ENCODE measurements at regions not wholly inside any gene's neighbourhood (a gene's known extent, or its start where the extent isn't known, plus 50 kb on each side); places are given as distances from the start of the nearest gene placed in this dataset.
A peak's percentile ranks its signal among the peaks of the same experiment; 100 is the strongest.
"Not testable (repeated sequence)": the region's sequence is repeated elsewhere in the genome, so short reads cannot be mapped to it uniquely, and the experiment has no call there.

- no peak for DNase-seq
Measured at GRCh38 chr10:84008878-84009277, 130.4 kb upstream of the GHITM start.

DNA sequence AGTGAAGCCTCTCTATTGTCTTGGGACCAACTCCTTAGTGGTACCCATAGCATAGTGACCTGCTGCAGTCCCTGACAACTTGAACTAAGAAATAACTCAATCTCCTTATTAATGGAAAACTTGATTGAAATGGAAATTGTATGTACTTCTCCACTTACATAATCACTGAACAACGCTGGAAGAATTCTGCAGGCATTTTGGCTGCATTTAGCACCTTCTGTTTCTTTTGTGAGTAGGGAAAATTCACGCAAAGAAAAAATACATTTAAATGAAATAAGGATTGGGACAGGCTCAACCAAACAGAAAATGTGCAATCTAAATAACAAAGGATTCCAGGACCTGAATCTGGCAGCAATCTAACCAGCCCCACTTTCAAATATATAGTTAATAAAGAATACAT lies 126.9 kb upstream of the GHITM start:
- DNase-seq = no peak

- DNase-seq = no peak
Measured at GRCh38 chr10:84012831-84013458, 126.4 kb upstream of the GHITM start.

GRCh38 chr10:84015877-84016595 lies 123.3 kb upstream of the GHITM start:
- DNase-seq = no peak

DNA sequence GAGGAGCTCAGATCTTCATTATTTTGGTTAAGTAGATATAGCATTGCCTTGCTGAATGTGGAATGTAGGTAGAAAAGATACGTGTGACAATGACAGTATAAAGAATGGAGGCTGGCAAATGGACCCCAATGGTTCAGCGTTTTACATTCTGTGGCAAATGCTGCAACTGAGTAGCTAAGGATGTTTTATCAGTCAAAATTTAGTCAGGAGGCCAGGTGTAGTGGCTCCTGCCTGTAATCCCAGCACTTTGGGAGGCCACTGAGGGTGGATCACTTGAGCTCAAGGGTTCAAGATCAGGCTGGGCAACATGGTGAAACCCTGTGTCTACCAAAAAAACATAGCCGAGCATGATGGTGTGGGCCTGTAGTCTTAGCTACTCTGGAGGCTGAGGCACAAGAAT lies 120.5 kb upstream of the GHITM start:
- no peak for DNase-seq

- not testable (repeated sequence) for DNase-seq
Measured at GRCh38 chr10:84019854-84020458, 119.4 kb upstream of the GHITM start.

- no peak for DNase-seq
Measured at GRCh38 chr10:84026821-84027257, 112.5 kb upstream of the GHITM start.

DNA sequence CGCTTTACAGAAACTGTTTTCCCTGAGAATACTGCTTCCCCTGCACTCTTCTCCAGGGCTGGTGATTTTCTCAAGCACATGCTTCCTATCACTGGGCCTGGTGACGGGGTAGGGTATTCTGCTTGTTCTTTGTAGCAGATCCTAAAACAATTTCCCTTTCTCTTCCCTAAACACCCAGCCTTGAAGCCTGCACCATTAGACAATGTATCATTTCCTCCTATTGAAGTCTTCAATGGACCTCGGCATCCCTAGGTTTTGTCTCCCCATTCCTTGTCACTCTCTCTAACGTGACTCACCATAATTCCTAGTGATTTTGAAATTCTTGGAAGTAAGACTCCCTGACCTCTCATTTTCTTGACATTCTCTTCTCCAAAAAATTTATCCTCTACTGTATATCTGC lies 109.5 kb upstream of the GHITM start:
- no peak for DNase-seq

DNA sequence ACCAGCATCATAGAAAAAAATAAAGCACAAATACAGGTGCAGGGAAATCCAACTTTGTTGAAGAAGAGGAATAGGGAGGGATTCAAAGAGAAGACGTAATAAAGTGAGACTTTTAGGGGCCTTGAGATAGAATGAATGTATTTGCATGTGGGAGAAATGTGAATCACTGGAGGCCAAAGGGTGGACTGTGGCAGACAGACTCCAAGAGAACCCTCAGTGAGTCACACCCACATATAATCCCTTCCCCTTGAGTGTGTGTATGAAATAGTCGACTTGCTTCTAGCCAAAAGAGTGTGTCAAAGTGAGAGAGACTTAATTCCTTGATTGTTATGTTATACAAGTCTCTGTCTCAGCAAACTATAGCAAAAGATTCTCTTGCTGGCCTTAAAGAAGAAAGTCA lies 101.3 kb upstream of the GHITM start:
- DNase-seq = no peak

GRCh38 chr10:84039957-84040356 lies 99.4 kb upstream of the GHITM start:
- no peak for DNase-seq

- no peak for DNase-seq
Measured at GRCh38 chr10:84047258-84048010, 91.9 kb upstream of the GHITM start.

GRCh38 chr10:84049645-84050011 lies 89.7 kb upstream of the GHITM start:
- no peak for DNase-seq

DNA sequence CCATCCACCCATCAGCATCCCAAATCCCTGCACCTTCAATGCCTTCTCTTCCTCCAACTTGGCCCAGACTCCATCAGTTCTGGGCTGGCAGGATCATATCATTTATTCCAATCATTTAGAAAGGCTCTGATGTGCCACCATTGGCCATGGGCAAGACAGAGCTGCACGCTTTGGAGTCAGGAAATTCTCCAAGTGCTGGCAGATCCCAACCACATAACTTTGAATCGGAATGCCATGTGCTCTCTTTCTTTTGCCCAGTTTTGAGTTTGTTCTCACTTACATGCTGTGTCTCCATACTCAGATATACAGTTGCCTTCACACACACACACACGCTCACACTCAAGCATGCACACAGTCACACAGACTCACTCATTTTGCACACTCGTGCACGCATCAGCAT lies 85.7 kb upstream of the GHITM start:
- DNase-seq = no peak

DNA sequence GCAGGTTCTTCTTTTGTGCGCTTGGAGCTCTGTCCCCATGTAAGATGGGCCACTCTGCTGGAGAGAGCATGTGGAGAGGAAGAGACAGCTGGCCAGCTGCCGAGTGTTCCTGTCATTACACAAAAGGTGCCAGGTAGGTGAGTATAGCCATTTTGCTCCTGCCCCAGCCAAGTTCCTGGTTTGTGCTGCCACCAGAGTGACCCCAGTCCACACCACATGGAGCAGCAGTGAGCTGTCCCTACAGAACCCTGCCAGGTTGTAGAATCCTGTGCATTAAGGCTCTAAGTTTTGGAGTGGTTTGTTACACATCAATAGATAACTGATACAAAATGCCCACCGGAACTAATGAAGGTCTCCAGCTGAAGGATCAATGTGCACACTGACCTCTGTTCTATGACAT lies 84.6 kb upstream of the GHITM start:
- no peak for DNase-seq

DNA sequence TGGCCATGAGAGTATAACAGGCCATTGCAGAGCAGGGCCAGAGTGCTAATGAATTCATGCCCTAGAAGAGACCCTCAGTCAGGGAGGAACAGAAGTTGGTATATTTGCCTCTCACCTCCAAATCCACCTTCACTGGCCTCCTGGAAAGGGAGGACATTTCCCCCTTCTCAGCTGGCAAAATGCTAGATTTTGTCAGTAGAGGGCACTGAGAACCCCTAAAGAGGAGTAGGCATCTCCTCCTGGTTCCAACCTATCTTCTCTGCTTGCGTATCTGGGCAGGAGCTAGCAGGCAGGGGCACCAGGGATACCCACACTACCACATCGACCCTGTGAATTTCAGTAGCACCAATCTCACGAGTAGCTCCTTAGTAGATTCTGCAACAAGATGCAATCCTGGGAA lies 79.8 kb upstream of the GHITM start:
- DNase-seq = no peak

DNA sequence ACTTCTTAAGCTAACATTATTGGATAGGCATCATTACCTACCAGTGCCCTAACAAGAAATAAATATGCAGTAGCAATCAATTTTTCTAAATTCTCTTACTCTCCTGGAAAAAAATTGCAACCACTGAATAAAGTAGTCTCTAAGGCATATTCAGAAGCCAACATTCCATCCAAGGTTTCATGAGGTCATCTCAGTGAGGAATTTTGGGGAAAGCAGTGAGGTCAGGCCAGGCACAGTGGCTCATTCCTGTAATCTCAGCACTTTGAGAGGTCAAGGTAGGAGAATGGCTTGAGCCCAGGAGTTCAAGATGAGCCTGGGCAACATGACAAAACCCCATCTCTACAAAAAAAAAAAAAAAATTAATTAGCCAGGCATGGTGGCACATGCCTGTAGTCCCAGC lies 75.9 kb upstream of the GHITM start:
- no peak for DNase-seq

- DNase-seq = no peak
Measured at GRCh38 chr10:84065804-84066601, 73.3 kb upstream of the GHITM start.

DNA sequence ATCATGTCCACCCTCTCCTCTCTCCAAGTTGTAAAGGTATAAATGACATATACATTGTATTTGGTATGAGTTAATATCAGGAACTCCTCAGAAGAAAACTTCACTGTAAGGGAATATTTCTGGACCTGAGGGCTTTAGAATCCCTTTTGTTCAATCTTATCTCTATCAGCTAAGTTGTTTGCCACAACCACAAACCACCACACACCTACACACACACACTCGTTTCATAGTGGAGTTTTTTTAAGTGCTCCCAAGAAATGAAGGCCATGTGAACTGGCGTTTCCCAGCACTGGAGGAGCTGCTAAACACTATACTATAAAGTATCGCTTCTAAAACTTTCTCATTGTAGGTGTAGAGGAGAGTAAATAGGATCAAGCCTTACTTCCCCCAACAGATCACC lies 64.8 kb upstream of the GHITM start:
- no peak for DNase-seq

DNA sequence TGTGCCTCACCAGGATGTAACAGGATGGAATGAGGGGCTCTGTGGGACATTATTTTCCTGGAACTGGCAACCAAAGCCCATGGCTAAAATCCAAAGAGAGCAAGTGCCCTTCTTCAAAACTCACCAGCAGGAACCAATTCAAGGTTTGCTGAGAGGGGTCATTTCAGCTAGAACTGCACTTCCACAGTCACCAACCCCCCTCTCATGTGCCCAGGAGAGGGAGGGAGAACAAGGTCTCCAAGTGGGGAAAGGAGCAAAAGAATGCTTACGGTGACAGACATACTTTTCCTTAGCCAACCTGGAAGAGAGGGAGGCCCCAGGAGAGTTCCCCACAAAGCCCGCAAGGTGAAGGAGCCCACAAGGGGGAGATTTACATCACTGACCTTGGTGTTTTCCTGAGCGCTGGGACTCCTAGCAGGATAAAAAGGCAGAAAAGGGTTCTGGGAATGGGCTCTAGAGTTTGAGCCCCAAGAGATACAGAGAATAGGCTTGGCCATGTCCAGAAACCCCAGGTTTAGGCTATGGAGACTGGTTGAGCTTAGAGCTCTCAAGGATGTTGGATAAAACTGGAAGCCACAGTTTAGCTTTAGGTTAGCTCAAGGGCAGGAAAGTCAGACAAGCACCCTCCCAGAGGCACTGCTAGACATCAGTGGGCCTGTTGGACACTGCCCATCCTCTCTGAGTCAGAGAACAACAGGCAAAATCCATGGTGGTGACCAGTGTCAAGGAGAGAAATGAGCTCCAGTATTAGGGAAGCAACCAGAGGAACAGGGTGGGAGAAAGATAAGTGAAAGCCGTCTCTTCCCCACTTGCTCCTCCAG lies 63.9 kb upstream of the GHITM start:
- no peak for DNase-seq

DNA sequence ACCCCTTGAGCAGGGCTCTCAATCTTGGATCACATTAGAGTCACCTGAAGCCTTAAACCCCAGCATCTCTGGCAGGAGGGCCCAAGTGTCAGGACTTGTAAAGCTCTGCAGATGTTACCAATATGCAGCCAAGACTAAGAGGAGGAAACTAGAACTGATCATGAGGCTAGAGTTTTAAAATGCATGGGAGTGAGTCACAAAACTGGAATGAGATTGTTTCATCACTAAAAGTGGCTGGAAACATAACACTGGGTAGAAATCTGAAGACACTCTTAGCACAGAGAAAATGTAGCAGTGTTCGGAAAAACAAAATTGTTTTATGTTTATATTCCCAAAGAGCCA lies 63.3 kb upstream of the GHITM start:
- DNase-seq = no peak

DNA sequence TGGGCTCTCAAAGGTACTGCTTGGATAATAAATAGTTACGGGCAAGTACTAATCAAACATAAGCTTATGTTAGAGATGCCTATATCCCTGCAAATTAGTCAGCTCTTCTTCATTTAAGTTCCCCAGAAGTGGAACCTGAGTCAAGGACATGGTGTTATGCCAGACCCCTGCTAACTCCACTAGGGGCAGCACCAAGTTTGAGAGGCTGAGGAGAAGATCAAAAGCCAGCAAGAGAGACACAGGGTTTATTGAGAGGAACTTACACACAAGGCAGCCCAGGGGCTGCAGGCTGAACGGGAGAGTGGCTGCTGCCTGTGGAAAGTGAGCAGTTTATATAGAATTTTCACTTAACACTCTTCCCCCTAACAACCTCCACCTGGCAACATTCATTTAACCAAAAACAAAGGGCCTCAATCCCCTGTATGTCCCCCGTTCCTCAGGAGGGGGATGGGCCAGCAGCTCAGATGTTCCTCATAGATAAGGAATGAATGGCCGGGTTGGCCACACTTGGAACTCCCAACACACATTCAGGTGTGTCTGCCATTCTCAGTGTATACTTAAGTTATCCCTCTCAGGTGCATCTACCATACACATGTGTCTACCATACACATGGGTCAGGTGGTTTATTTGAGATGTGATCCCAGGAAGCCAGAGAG lies 62.6 kb upstream of the GHITM start:
- peak in 1 of 2 experiments; percentile 11 for DNase-seq

- DNase-seq = no peak
Measured at GRCh38 chr10:84077768-84078167, 61.5 kb upstream of the GHITM start.

Measured in SW 1271 (cell line).